B cell (primary cell): ENCODE measurements at regions not wholly inside any gene's neighbourhood (a gene's known extent, or its start where the extent isn't known, plus 50 kb on each side); places are given as distances from the start of the nearest gene placed in this dataset.

ENCODE experiments used
- ATAC-seq: fragments of 200-7000 bp; cut with Tn5 transposase; one replicate; pipeline ENCODE4 v1.10.0; 2021; ENCODE audit warnings: low read depth, mild to moderate bottlenecking, moderate number of reproducible peaks, moderate library complexity
- CTCF ChIA-PET: fragments of 350-600 bp; sonication (Branson Sonifier 250); formaldehyde crosslinking; loops from one replicate; lab custom pipeline; 2021; ENCODE audit warnings: antibody characterized with exemption, inconsistent platforms; lab: Charles Lee
- POLR2A ChIA-PET: fragments of 350-600 bp; sonication (Branson Sonifier 250); formaldehyde crosslinking; loops from one replicate; lab custom pipeline; 2021; ENCODE audit warnings: antibody characterized with exemption; lab: Charles Lee
- DNase-seq: peaks from one replicate; pipeline ENCODE4 v3.0.0; 2013
- H2AFZ ChIP-seq: 2 replicates; pipeline ENCODE4 v1.6.1; 2012; ENCODE audit warnings: mild to moderate bottlenecking, low read depth, low read length; ENCODE audit not compliant: insufficient read depth, poor library complexity, severe bottlenecking
- H3K27ac ChIP-seq, 2 donors: 1 replicate in 1 of 2; 2 replicates in 1 of 2; pipeline ENCODE4 v1.5.1; 2012 to 2013; ENCODE audit warnings: low read length in 2 of 2, mild to moderate bottlenecking in 2 of 2, moderate library complexity in 1 of 2
- H3K27me3 ChIP-seq, 4 experiments: fragments of 200-600 bp in 1 of 4; sonication (generic) in 1 of 4; replicated peaks in 1 of 4; 1 replicate in 2 of 4; 2 replicates in 2 of 4; pipeline versions ENCODE4 v1.6.1 to v1.7.0; 2013 to 2016; ENCODE audit warnings: low read length in 3 of 4, mild to moderate bottlenecking in 2 of 4, mixed read lengths in 1 of 4, moderate library complexity in 1 of 4; ENCODE audit not compliant: insufficient read depth in 4 of 4, control insufficient read depth in 3 of 4; ENCODE audit errors: control extremely low read depth in 1 of 4
- H3K36me3 ChIP-seq, 2 experiments: replicated peaks in 1 of 2; 1 replicate in 1 of 2; 2 replicates in 1 of 2; pipeline versions ENCODE4 v1.6.1 to v1.7.1; 2013; ENCODE audit warnings: low read length in 1 of 2; ENCODE audit not compliant: insufficient read depth in 2 of 2, control insufficient read depth in 1 of 2; ENCODE audit errors: control extremely low read depth in 1 of 2, extremely low read depth in 1 of 2
- H3K4me1 ChIP-seq, 2 donors: fragments of 200-600 bp in 1 of 2; sonication (generic) in 1 of 2; 1 replicate in 1 of 2; 2 replicates in 1 of 2; pipeline versions ENCODE4 v1.5.1 to v1.6.1; 2013 to 2017; ENCODE audit warnings: low read length in 2 of 2; ENCODE audit not compliant: control insufficient read depth in 2 of 2, insufficient read depth in 2 of 2
- H3K4me2 ChIP-seq: replicated peaks from 2 replicates; pipeline ENCODE3; 2012; ENCODE audit warnings: mild to moderate bottlenecking, low read depth, low read length; ENCODE audit not compliant: poor library complexity, severe bottlenecking
- H3K4me3 ChIP-seq, 5 experiments: fragments of 200-600 bp in 1 of 5; sonication (generic) in 1 of 5; 1 replicate in 3 of 5; 2 replicates in 2 of 5; pipeline versions ENCODE4 v1.5.1 to v1.7.0; 2011 to 2016; ENCODE audit warnings: low read length in 4 of 5, mild to moderate bottlenecking in 4 of 5, low read depth in 2 of 5, control low read depth in 1 of 5, moderate library complexity in 1 of 5; ENCODE audit not compliant: insufficient read depth in 1 of 5; ENCODE audit errors: control extremely low read depth in 1 of 5, extremely low read depth in 1 of 5
- H3K79me2 ChIP-seq: fragments of 200-600 bp; sonication (generic); one replicate; pipeline ENCODE4 v1.6.0; 2016; ENCODE audit warnings: low read length; ENCODE audit not compliant: control insufficient read depth, insufficient read depth
- H3K9ac ChIP-seq: fragments of 200-600 bp; sonication (generic); 2 replicates; pipeline ENCODE4 v1.6.1; 2017; ENCODE audit warnings: mild to moderate bottlenecking, low read length, moderate library complexity
- H3K9me3 ChIP-seq, 3 donors: one replicate each; pipeline versions ENCODE4 v1.6.1 to v1.7.1; 2013; ENCODE audit warnings: low read length in 2 of 3; ENCODE audit not compliant: control insufficient read depth in 2 of 3, insufficient read depth in 1 of 3; ENCODE audit errors: control extremely low read depth in 1 of 3
- H4K20me1 ChIP-seq: 2 replicates; pipeline ENCODE4 v1.6.0; 2012; ENCODE audit warnings: mild to moderate bottlenecking, low read length; ENCODE audit not compliant: insufficient read depth, control insufficient read depth, poor library complexity, severe bottlenecking
- H3K27ac Mint-ChIP-seq: one replicate; pipeline ENCODE4 v1.8.0; 2021; ENCODE audit warnings: mixed read lengths
- H3K27me3 Mint-ChIP-seq: one replicate; pipeline ENCODE4 v1.8.0; 2021; ENCODE audit warnings: mixed read lengths
- H3K4me1 Mint-ChIP-seq: one replicate; pipeline ENCODE4 v1.8.0; 2021; ENCODE audit warnings: mixed read lengths
- H3K4me3 Mint-ChIP-seq: one replicate; pipeline ENCODE4 v1.8.0; 2021; ENCODE audit warnings: mixed read lengths
- H3K9me3 Mint-ChIP-seq: one replicate; pipeline ENCODE4 v1.8.0; 2022; ENCODE audit warnings: mixed read lengths; ENCODE audit not compliant: insufficient read depth
- EZH2 ChIP-seq: IDR thresholded peaks from 2 replicates; pipeline ENCODE4 v1.6.1; 2012; ENCODE audit warnings: borderline replicate concordance, low read depth, mild to moderate bottlenecking, moderate library complexity, low read length; ENCODE audit not compliant: insufficient read depth, poor library complexity, severe bottlenecking
- WGBS: methylation state at CpG from one replicate; pipeline ENCODE4 v1.1.5; 2013; ENCODE audit warnings: missing lambda C conversion rate; ENCODE audit not compliant: insufficient coverage; 5-methylcytosine and 5-hydroxymethylcytosine counted together
- intact Hi-C: fragments of 100-400 bp; cut with micrococcal nuclease; formaldehyde crosslinking; loops from one replicate; pipeline ENCODE4 v1.10.0; 2022
- TF ChIP-seq, protein P1 (sequence below): fragments of 200-600 bp; IDR thresholded peaks from one replicate; pipeline ENCODE4 v1.8.0; 2022; ENCODE audit warnings: antibody characterized with exemption, mild to moderate bottlenecking

DNA sequence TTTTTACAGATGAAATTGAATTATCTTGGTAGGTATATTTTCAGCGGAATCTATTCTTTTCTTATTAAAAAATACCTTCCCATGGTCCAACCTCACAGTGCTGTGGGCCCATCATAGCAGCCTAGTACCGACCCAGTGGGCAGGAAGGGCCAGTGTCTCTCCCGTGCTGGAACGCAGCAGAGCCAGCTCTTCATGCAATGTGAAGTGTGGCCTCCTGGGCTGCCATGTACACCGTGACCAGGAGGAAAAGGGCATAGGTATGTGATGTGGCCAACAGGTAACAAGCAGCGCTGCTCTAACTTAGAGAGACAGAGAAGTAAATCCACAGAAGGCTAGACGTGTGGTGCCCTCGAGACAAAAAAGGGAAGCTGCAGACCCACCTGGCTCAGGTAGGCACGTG lies 221.1 kb upstream of the SALL3 start:
- no peak overlapping the region for H3K4me3 Mint-ChIP-seq

DNA sequence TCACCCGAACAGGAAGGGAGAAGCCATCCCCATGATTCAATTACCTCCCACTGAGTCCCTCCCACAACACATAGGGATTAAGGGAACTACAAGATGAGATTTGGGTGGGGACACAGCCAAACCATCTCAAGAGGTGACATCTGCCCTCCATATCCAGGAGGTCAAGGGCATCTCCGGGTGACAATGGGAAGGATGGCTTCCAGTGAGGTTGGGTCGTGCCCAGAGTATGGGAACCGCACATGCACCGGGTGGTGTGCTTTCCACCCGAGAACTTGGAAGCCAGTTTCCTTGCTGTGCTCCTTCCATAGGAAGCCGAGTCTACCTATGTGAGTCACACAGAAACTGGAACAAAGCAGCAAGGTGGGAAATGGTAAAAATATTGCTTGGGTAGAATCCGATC lies 216.9 kb upstream of the SALL3 start:
- H3K27me3 ChIP-seq, result no peaks in the 10 kb centered on the region
- no peaks in the 10 kb centered on the region for H3K36me3 ChIP-seq
- TF ChIP-seq EZH2, result no peak
- TF ChIP-seq, protein P1, sequence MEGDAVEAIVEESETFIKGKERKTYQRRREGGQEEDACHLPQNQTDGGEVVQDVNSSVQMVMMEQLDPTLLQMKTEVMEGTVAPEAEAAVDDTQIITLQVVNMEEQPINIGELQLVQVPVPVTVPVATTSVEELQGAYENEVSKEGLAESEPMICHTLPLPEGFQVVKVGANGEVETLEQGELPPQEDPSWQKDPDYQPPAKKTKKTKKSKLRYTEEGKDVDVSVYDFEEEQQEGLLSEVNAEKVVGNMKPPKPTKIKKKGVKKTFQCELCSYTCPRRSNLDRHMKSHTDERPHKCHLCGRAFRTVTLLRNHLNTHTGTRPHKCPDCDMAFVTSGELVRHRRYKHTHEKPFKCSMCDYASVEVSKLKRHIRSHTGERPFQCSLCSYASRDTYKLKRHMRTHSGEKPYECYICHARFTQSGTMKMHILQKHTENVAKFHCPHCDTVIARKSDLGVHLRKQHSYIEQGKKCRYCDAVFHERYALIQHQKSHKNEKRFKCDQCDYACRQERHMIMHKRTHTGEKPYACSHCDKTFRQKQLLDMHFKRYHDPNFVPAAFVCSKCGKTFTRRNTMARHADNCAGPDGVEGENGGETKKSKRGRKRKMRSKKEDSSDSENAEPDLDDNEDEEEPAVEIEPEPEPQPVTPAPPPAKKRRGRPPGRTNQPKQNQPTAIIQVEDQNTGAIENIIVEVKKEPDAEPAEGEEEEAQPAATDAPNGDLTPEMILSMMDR, result no peak
- no peaks in the 10 kb centered on the region for H3K79me2 ChIP-seq
- no peak overlapping the region for H3K4me3 ChIP-seq
- 92% methylated on average over 6 of the region's 8 CpGs for WGBS
- intact Hi-C loops, result no loop called here
- Mint-ChIP-seq H3K9me3 (peaks cover 13% of the 10 kb centered on the region), H3K4me3 (no peak overlapping the region), H3K27ac (no peak overlapping the region), H3K4me1 (no peaks in the 10 kb centered on the region), H3K27me3 (no peaks in the 10 kb centered on the region)
- H4K20me1 ChIP-seq, result no peaks in the 10 kb centered on the region
- ChIA-PET POLR2A (no interaction called here), CTCF (no interaction called here)
- H3K27ac ChIP-seq, result no peak overlapping the region
- DNase-seq, result no peak
- no peaks in the 10 kb centered on the region for H3K4me1 ChIP-seq
- ATAC-seq, result no peak
- H3K9ac ChIP-seq, result no peak overlapping the region
- no peak overlapping the region for H2AFZ ChIP-seq
- H3K4me2 ChIP-seq, result no peak overlapping the region
- peaks cover 0 to 24% (median 0%) of the 10 kb centered on the region in 3 donors for H3K9me3 ChIP-seq

More for the DNA sequence above, 221.1 kb upstream of the SALL3 start:
- intact Hi-C loops, result no loop called here
- ChIA-PET POLR2A (no interaction called here), CTCF (no interaction called here)
- no peaks in the 10 kb centered on the region for H3K27me3 ChIP-seq
- Mint-ChIP-seq H3K4me1 (no peaks in the 10 kb centered on the region), H3K9me3 (peaks cover 13% of the 10 kb centered on the region), H3K27ac (no peak overlapping the region), H3K27me3 (no peaks in the 10 kb centered on the region)
- ATAC-seq (no peak), DNase-seq (no peak)
- no peak overlapping the region for H3K9ac ChIP-seq
- TF ChIP-seq EZH2, result no peak
- TF ChIP-seq, protein P1, result no peak
- H3K4me1 ChIP-seq, result no peaks in the 10 kb centered on the region
- no peaks in the 10 kb centered on the region for H3K79me2 ChIP-seq
- no peak overlapping the region for H3K4me3 ChIP-seq
- no peaks in the 10 kb centered on the region for H3K36me3 ChIP-seq
- H3K27ac ChIP-seq, result no peak overlapping the region
- H3K9me3 ChIP-seq, result peaks cover 0 to 17% (median 0%) of the 10 kb centered on the region in 3 donors
- H4K20me1 ChIP-seq, result no peaks in the 10 kb centered on the region
- H2AFZ ChIP-seq, result no peak overlapping the region
- WGBS, result 87% methylated on average over 8 of the region's 9 CpGs
- no peak overlapping the region for H3K4me2 ChIP-seq
